Forelimb muscle (tissue), 1 donor: ENCODE measurements at regions not wholly inside any gene's neighbourhood (a gene's known extent, or its start where the extent isn't known, plus 50 kb on each side); places are given as distances from the start of the nearest gene placed in this dataset.
"Not testable (repeated sequence)": the region's sequence is repeated elsewhere in the genome, so short reads cannot be mapped to it uniquely, and the experiment has no call there.

ENCODE experiments used
- DNase-seq: peaks from one replicate; pipeline ENCODE4 v3.0.0-alpha.2; 2013; ENCODE audit warnings: low read depth

GRCh38 chr7:92973293-92973731 is 136.9 kb upstream of the CDK6 start:
- DNase-seq = no peak

- DNase-seq = no peak
These were observed 136.1 kb upstream of the CDK6 start for GRCh38 chr7:92972441-92972840.

- DNase-seq = no peak
These were observed 132.7 kb upstream of the CDK6 start for GRCh38 chr7:92969061-92969460.

GRCh38 chr7:92968502-92968901 is 132.1 kb upstream of the CDK6 start:
- no peak for DNase-seq

GRCh38 chr7:92967238-92967637 is 130.9 kb upstream of the CDK6 start:
- DNase-seq = no peak

GRCh38 chr7:92964141-92964540 is 127.8 kb upstream of the CDK6 start:
- DNase-seq = no peak

GRCh38 chr7:92963566-92963965 is 127.2 kb upstream of the CDK6 start:
- no peak for DNase-seq

- no peak for DNase-seq
These were observed 125.6 kb upstream of the CDK6 start for GRCh38 chr7:92961961-92962360.

- DNase-seq = no peak
These were observed 120.2 kb upstream of the CDK6 start for GRCh38 chr7:92956575-92956974.

GRCh38 chr7:92955081-92955480 is 118.7 kb upstream of the CDK6 start:
- DNase-seq = no peak

GRCh38 chr7:92953657-92954056 is 117.3 kb upstream of the CDK6 start:
- no peak for DNase-seq

GRCh38 chr7:92949748-92950147 is 113.4 kb upstream of the CDK6 start:
- no peak for DNase-seq

- DNase-seq = no peak
These were observed 109.5 kb upstream of the CDK6 start for GRCh38 chr7:92945840-92946239.

GRCh38 chr7:92944633-92945032 is 108.3 kb upstream of the CDK6 start:
- no peak for DNase-seq

GRCh38 chr7:92942706-92943105 is 106.3 kb upstream of the CDK6 start:
- DNase-seq = not testable (repeated sequence)

- DNase-seq = no peak
These were observed 103.4 kb upstream of the CDK6 start for GRCh38 chr7:92939666-92940360.

- DNase-seq = no peak
These were observed 97.7 kb upstream of the CDK6 start for GRCh38 chr7:92934096-92934495.

GRCh38 chr7:92932450-92932849 is 96.1 kb upstream of the CDK6 start:
- no peak for DNase-seq

- no peak for DNase-seq
These were observed 94.0 kb upstream of the CDK6 start for GRCh38 chr7:92930404-92930803.

- no peak for DNase-seq
These were observed 90.3 kb upstream of the CDK6 start for GRCh38 chr7:92926697-92927044.

GRCh38 chr7:92925876-92926696 is 89.7 kb upstream of the CDK6 start:
- no peak for DNase-seq

- DNase-seq = no peak
These were observed 88.4 kb upstream of the CDK6 start for GRCh38 chr7:92924800-92925199.

GRCh38 chr7:92917230-92917629 is 80.9 kb upstream of the CDK6 start:
- no peak for DNase-seq
